PFSK-1 (cell line): ENCODE measurements at regions not wholly inside any gene's neighbourhood (a gene's known extent, or its start where the extent isn't known, plus 50 kb on each side); places are given as distances from the start of the nearest gene placed in this dataset.

Experiments
- FOXP2 ChIP-seq: optimal IDR thresholded peaks from 2 replicates; pipeline ENCODE3; 2011; ENCODE audit warnings: borderline replicate concordance, control low read depth, inconsistent platforms; ENCODE audit not compliant: insufficient read depth; ENCODE audit errors: extremely low read length, extremely low read depth
- POLR2AphosphoS5 ChIP-seq: IDR thresholded peaks from 2 replicates; pipeline ENCODE4 v1.6.1; 2012; ENCODE audit warnings: low read depth, mild to moderate bottlenecking, control low read depth, low read length, moderate library complexity
- SIN3A ChIP-seq: IDR thresholded peaks from 2 replicates; pipeline ENCODE4 v1.6.1; 2012; ENCODE audit warnings: mild to moderate bottlenecking, low read length, moderate library complexity, borderline replicate concordance; ENCODE audit not compliant: insufficient read depth
- TAF1 ChIP-seq: IDR thresholded peaks from 2 replicates; pipeline ENCODE4 v1.6.1; 2012; ENCODE audit warnings: low read length, control low read depth, borderline replicate concordance; ENCODE audit not compliant: insufficient read depth
- TF ChIP-seq, protein P1 (sequence below), 2 experiments: IDR thresholded peaks; 2 replicates each; pipeline versions ENCODE4 v1.6.1 to v1.8.0; 2011 to 2012; ENCODE audit warnings: low read depth in 2 of 2, low read length in 2 of 2, control low read depth in 1 of 2, inconsistent platforms in 1 of 2, mild to moderate bottlenecking in 1 of 2, moderate library complexity in 1 of 2; ENCODE audit not compliant: insufficient read depth in 1 of 2

GRCh38 chr9:127553793-127554192 is 58.3 kb upstream of the STXBP1 start:
- TF ChIP-seq TAF1 (no peak), SIN3A (no peak), POLR2AphosphoS5 (no peak), FOXP2 (no peak)
- TF ChIP-seq, protein P1, sequence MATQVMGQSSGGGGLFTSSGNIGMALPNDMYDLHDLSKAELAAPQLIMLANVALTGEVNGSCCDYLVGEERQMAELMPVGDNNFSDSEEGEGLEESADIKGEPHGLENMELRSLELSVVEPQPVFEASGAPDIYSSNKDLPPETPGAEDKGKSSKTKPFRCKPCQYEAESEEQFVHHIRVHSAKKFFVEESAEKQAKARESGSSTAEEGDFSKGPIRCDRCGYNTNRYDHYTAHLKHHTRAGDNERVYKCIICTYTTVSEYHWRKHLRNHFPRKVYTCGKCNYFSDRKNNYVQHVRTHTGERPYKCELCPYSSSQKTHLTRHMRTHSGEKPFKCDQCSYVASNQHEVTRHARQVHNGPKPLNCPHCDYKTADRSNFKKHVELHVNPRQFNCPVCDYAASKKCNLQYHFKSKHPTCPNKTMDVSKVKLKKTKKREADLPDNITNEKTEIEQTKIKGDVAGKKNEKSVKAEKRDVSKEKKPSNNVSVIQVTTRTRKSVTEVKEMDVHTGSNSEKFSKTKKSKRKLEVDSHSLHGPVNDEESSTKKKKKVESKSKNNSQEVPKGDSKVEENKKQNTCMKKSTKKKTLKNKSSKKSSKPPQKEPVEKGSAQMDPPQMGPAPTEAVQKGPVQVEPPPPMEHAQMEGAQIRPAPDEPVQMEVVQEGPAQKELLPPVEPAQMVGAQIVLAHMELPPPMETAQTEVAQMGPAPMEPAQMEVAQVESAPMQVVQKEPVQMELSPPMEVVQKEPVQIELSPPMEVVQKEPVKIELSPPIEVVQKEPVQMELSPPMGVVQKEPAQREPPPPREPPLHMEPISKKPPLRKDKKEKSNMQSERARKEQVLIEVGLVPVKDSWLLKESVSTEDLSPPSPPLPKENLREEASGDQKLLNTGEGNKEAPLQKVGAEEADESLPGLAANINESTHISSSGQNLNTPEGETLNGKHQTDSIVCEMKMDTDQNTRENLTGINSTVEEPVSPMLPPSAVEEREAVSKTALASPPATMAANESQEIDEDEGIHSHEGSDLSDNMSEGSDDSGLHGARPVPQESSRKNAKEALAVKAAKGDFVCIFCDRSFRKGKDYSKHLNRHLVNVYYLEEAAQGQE (IDR thresholded peaks at IDR 0.05; ENCODE audit: insufficient read depth in 1 of 2, low read depth in 2 of 2, low read length in 2 of 2), result no peak

GRCh38 chr9:127554966-127555839 is 56.9 kb upstream of the STXBP1 start:
- TF ChIP-seq POLR2AphosphoS5, result no peak
- TF ChIP-seq SIN3A, result no peak
- no peak for TF ChIP-seq FOXP2
- TF ChIP-seq, protein P1 (IDR thresholded peaks at IDR 0.05; ENCODE audit: insufficient read depth in 1 of 2, low read depth in 2 of 2, low read length in 2 of 2), result no peak
- TF ChIP-seq TAF1, result no peak

DNA sequence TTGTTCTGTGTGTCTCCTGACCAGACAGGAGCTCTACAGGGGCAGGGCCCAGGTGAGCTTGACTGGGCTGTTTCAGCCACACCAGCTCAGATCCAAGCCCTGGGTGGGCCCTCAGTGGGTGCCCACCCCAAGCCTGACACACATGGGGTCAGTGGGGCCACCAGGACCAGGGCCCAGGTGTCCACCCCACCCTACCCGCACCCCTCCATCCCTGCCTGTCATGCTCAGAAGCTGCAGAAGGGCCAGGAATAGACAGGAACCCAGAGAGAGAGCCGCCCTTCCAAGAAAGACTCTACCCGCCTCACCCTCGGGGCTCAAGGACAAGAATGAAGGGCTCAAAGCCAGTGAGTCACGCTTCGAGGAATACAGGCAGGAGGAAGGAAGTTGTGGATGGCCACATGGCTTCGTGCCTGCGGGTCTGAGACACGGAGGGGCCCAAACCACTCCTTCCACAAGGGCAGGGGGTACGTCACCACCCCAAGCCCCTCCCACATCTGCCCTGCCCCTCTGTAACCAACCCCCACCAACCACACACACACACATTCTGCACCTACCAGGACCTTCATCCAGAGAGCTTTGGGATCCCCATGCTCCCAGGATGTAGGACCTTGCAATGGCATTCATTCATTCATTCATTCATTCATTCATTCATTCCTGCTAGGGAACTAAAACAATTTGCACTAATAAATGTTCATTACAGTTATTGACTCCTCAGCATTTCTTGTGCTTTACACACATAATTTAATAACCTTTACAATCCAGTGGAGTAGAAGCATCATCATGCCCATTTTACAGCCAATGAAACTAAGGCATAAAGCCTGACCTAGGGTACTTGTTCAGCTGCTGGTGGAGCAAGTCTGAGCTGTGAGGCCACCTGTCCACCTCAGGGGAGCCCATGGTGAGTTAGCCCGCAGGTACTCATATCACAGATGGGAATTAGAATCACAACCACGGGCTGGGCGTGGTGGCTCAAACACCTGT is 55.9 kb upstream of the STXBP1 start:
- no peak for TF ChIP-seq POLR2AphosphoS5
- TF ChIP-seq, protein P1 (IDR thresholded peaks at IDR 0.05; ENCODE audit: insufficient read depth in 1 of 2, low read depth in 2 of 2, low read length in 2 of 2), result 0 out of 4 replicates have a peak, but pooled peaks have one; percentile 3 to 16
- no peak for TF ChIP-seq FOXP2
- 0 out of 2 replicates have a peak, but pooled peaks have one; percentile 68 for TF ChIP-seq SIN3A

DNA sequence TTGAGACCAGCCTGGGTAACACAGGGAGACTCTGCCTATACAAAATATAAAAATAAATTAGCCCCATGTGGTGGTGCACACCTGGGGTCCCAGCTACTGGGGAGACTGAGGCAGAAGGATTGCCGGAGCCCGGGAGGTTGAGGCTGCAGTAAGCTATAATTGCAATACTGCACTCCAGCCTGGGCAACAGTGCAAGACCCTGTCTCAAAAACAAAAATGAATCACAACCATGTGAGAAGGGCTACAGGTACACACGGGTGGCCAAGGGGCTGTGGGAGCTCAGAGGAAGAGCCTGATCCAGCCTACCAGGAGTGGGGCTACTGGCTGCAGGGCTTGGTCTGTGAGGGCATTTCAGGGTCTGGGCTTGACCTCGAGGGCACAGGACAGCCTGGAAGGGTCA is 55.2 kb upstream of the STXBP1 start:
- TF ChIP-seq, protein P1 (IDR thresholded peaks at IDR 0.05; ENCODE audit: insufficient read depth in 1 of 2, low read depth in 2 of 2, low read length in 2 of 2), result no peak
- TF ChIP-seq POLR2AphosphoS5 (no peak), TAF1 (no peak), SIN3A (no peak), FOXP2 (no peak)
